ENCODE measurements at regions not wholly inside any gene's neighbourhood (a gene's known extent, or its start where the extent isn't known, plus 50 kb on each side); places are given as distances from the start of the nearest gene placed in this dataset.

GRCh38 chr14:39948235-39948634, 516.0 kb upstream of the FBXO33 start:
- no peak overlapping the region for H3K4me3 ChIP-seq (ENCODE audit: low read length)
- H3K4me1 ChIP-seq (ENCODE audit: control insufficient read depth, insufficient read depth, low read length): no peaks in the 10 kb centered on the region
- no peak overlapping the region for H3K27ac ChIP-seq (ENCODE audit: low read length)
- no peak for DNase-seq
- H3K36me3 ChIP-seq (ENCODE audit: control insufficient read depth, insufficient read depth, low read length): no peaks in the 10 kb centered on the region
- WGBS (ENCODE audit: insufficient coverage): no CpG with 5 or more reads among the region's 2 CpGs
- H3K9me3 ChIP-seq (replicated peaks; ENCODE audit: control insufficient read depth, low read depth, low read length): no peaks in the 10 kb centered on the region
- peaks cover 2% of the 10 kb centered on the region for H3K27me3 ChIP-seq (ENCODE audit: control insufficient read depth, insufficient read depth, low read length)

GRCh38 chr14:39946807-39947206, 514.6 kb upstream of the FBXO33 start:
- WGBS (ENCODE audit: insufficient coverage): 60% methylated on average over 1 of the region's 2 CpGs
- Histone ChIP-seq H3K36me3 (ENCODE audit: control insufficient read depth, insufficient read depth, low read length) (no peaks in the 10 kb centered on the region), H3K4me1 (ENCODE audit: control insufficient read depth, insufficient read depth, low read length) (no peaks in the 10 kb centered on the region), H3K4me3 (ENCODE audit: low read length) (no peak overlapping the region), H3K9me3 (replicated peaks; ENCODE audit: control insufficient read depth, low read depth, low read length) (no peaks in the 10 kb centered on the region), H3K27ac (ENCODE audit: low read length) (no peak overlapping the region), H3K27me3 (ENCODE audit: control insufficient read depth, insufficient read depth, low read length) (peaks cover 2% of the 10 kb centered on the region)
- no peak for DNase-seq

GRCh38 chr14:39939023-39939422, 506.8 kb upstream of the FBXO33 start:
- DNase-seq: no peak
- no peaks in the 10 kb centered on the region for H3K27me3 ChIP-seq (ENCODE audit: control insufficient read depth, insufficient read depth, low read length)
- no peaks in the 10 kb centered on the region for H3K4me1 ChIP-seq (ENCODE audit: control insufficient read depth, insufficient read depth, low read length)
- no peak overlapping the region for H3K4me3 ChIP-seq (ENCODE audit: low read length)
- H3K36me3 ChIP-seq (ENCODE audit: control insufficient read depth, insufficient read depth, low read length): no peaks in the 10 kb centered on the region
- no peak overlapping the region for H3K27ac ChIP-seq (ENCODE audit: low read length)
- no peaks in the 10 kb centered on the region for H3K9me3 ChIP-seq (replicated peaks; ENCODE audit: control insufficient read depth, low read depth, low read length)

GRCh38 chr14:39912192-39913100, 480.2 kb upstream of the FBXO33 start:
- H3K4me1 ChIP-seq (ENCODE audit: control insufficient read depth, insufficient read depth, low read length): no peaks in the 10 kb centered on the region
- H3K36me3 ChIP-seq (ENCODE audit: control insufficient read depth, insufficient read depth, low read length): no peaks in the 10 kb centered on the region
- no peak overlapping the region for H3K4me3 ChIP-seq (ENCODE audit: low read length)
- WGBS (ENCODE audit: insufficient coverage): 90% methylated on average over 1 of the region's 6 CpGs
- no peaks in the 10 kb centered on the region for H3K9me3 ChIP-seq (replicated peaks; ENCODE audit: control insufficient read depth, low read depth, low read length)
- DNase-seq: no peak
- H3K27ac ChIP-seq (ENCODE audit: low read length): no peak overlapping the region
- H3K27me3 ChIP-seq (ENCODE audit: control insufficient read depth, insufficient read depth, low read length): no peaks in the 10 kb centered on the region

GRCh38 chr14:39897657-39898056, 465.4 kb upstream of the FBXO33 start:
- Histone ChIP-seq H3K4me3 (ENCODE audit: low read length) (no peak overlapping the region), H3K36me3 (ENCODE audit: control insufficient read depth, insufficient read depth, low read length) (no peaks in the 10 kb centered on the region), H3K9me3 (replicated peaks; ENCODE audit: control insufficient read depth, low read depth, low read length) (peaks cover 10% of the 10 kb centered on the region), H3K27me3 (ENCODE audit: control insufficient read depth, insufficient read depth, low read length) (no peaks in the 10 kb centered on the region), H3K4me1 (ENCODE audit: control insufficient read depth, insufficient read depth, low read length) (no peaks in the 10 kb centered on the region), H3K27ac (ENCODE audit: low read length) (no peak overlapping the region)
- no CpG with 5 or more reads among the region's 2 CpGs for WGBS (ENCODE audit: insufficient coverage)
- no peak for DNase-seq

- DNase-seq: no peak
- Histone ChIP-seq H3K4me3 (ENCODE audit: low read length) (no peak overlapping the region), H3K36me3 (ENCODE audit: control insufficient read depth, insufficient read depth, low read length) (no peaks in the 10 kb centered on the region), H3K27ac (ENCODE audit: low read length) (no peak overlapping the region), H3K9me3 (replicated peaks; ENCODE audit: control insufficient read depth, low read depth, low read length) (peaks cover 9% of the 10 kb centered on the region), H3K27me3 (ENCODE audit: control insufficient read depth, insufficient read depth, low read length) (no peaks in the 10 kb centered on the region), H3K4me1 (ENCODE audit: control insufficient read depth, insufficient read depth, low read length) (no peaks in the 10 kb centered on the region)
- no CpG with 5 or more reads among the region's 1 CpG for WGBS (ENCODE audit: insufficient coverage)
Measured at GRCh38 chr14:39890026-39890425, 457.8 kb upstream of the FBXO33 start.

GRCh38 chr14:39884091-39884490, 451.9 kb upstream of the FBXO33 start:
- no peak for DNase-seq
- Histone ChIP-seq H3K27ac (ENCODE audit: low read length) (no peak overlapping the region), H3K36me3 (ENCODE audit: control insufficient read depth, insufficient read depth, low read length) (no peaks in the 10 kb centered on the region), H3K4me3 (ENCODE audit: low read length) (no peak overlapping the region), H3K4me1 (ENCODE audit: control insufficient read depth, insufficient read depth, low read length) (no peaks in the 10 kb centered on the region), H3K27me3 (ENCODE audit: control insufficient read depth, insufficient read depth, low read length) (no peaks in the 10 kb centered on the region), H3K9me3 (replicated peaks; ENCODE audit: control insufficient read depth, low read depth, low read length) (peaks cover 4% of the 10 kb centered on the region)

- Histone ChIP-seq H3K4me1 (ENCODE audit: control insufficient read depth, insufficient read depth, low read length) (no peaks in the 10 kb centered on the region), H3K9me3 (replicated peaks; ENCODE audit: control insufficient read depth, low read depth, low read length) (peaks cover 2% of the 10 kb centered on the region), H3K27me3 (ENCODE audit: control insufficient read depth, insufficient read depth, low read length) (no peaks in the 10 kb centered on the region), H3K36me3 (ENCODE audit: control insufficient read depth, insufficient read depth, low read length) (no peaks in the 10 kb centered on the region), H3K27ac (ENCODE audit: low read length) (no peak overlapping the region), H3K4me3 (ENCODE audit: low read length) (no peak overlapping the region)
- no CpG with 5 or more reads among the region's 1 CpG for WGBS (ENCODE audit: insufficient coverage)
- no peak for DNase-seq
Measured at GRCh38 chr14:39880965-39881364, 448.7 kb upstream of the FBXO33 start.

- DNase-seq: no peak
- no peaks in the 10 kb centered on the region for H3K4me1 ChIP-seq (ENCODE audit: control insufficient read depth, insufficient read depth, low read length)
- H3K27ac ChIP-seq (ENCODE audit: low read length): no peak overlapping the region
- no peaks in the 10 kb centered on the region for H3K27me3 ChIP-seq (ENCODE audit: control insufficient read depth, insufficient read depth, low read length)
- WGBS (ENCODE audit: insufficient coverage): no CpG with 5 or more reads among the region's 1 CpG
- H3K36me3 ChIP-seq (ENCODE audit: control insufficient read depth, insufficient read depth, low read length): no peaks in the 10 kb centered on the region
- H3K9me3 ChIP-seq (replicated peaks; ENCODE audit: control insufficient read depth, low read depth, low read length): no peaks in the 10 kb centered on the region
- H3K4me3 ChIP-seq (ENCODE audit: low read length): no peak overlapping the region
Measured at GRCh38 chr14:39880106-39880695, 448.0 kb upstream of the FBXO33 start.

- H3K27ac ChIP-seq (ENCODE audit: low read length): no peak overlapping the region
- H3K36me3 ChIP-seq (ENCODE audit: control insufficient read depth, insufficient read depth, low read length): no peaks in the 10 kb centered on the region
- H3K4me3 ChIP-seq (ENCODE audit: low read length): no peak overlapping the region
- no peaks in the 10 kb centered on the region for H3K4me1 ChIP-seq (ENCODE audit: control insufficient read depth, insufficient read depth, low read length)
- WGBS (ENCODE audit: insufficient coverage): 48% methylated on average over 3 of the region's 4 CpGs
- H3K27me3 ChIP-seq (ENCODE audit: control insufficient read depth, insufficient read depth, low read length): no peaks in the 10 kb centered on the region
- no peak for DNase-seq
- H3K9me3 ChIP-seq (replicated peaks; ENCODE audit: control insufficient read depth, low read depth, low read length): no peaks in the 10 kb centered on the region
Measured at GRCh38 chr14:39877577-39878190, 445.5 kb upstream of the FBXO33 start.

Data from muscle of leg (tissue), 3 donors.